GM18505 (cell line): ENCODE measurements at regions not wholly inside any gene's neighbourhood (a gene's known extent, or its start where the extent isn't known, plus 50 kb on each side); places are given as distances from the start of the nearest gene placed in this dataset.

ENCODE experiments used
- ATAC-seq: cut with Tn5 transposase; IDR thresholded peaks from one replicate; pipeline ENCODE4 v1.9.1; 2021; ENCODE audit not compliant: unreplicated experiment
- POLR2A ChIP-seq: IDR thresholded peaks from 4 replicates; pipeline ENCODE4 v1.6.1; 2011; ENCODE audit warnings: borderline replicate concordance; ENCODE audit not compliant: insufficient read depth, insufficient read length; ENCODE audit errors: extremely low read depth

DNA sequence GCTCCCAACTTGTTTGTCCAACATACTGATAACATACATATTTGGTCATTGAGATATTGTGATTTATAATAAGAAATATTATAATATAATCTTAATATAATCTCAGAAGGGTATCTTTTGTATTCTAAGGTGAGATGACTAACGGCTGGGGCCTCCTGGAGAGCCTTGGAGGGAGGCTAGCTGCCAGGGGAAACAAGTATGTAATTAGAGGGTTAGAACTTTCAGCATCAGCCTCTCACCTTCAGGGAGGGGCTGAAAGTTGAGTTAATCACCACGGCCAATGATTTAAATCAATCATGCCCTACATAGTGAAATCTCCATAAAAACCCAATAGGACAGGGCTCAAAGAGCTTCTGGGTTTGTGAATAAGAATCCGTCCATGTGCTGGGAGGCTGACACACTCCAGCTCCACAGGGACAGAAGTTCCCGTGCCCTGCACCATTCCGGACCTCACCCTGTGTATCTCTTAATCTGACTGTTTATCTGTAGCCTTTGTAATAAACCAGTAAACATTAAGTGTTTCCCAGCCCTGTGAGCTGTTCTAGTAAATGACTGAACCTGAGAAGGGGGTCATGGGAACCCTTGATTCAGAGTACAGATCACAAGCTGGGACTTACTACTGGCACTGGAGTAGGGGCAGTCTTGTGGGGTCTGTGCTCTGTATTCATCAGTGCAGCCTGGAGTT is 86.3 kb upstream of the STEAP1B start:
- ATAC-seq = no peak
- no peak for TF ChIP-seq POLR2A

DNA sequence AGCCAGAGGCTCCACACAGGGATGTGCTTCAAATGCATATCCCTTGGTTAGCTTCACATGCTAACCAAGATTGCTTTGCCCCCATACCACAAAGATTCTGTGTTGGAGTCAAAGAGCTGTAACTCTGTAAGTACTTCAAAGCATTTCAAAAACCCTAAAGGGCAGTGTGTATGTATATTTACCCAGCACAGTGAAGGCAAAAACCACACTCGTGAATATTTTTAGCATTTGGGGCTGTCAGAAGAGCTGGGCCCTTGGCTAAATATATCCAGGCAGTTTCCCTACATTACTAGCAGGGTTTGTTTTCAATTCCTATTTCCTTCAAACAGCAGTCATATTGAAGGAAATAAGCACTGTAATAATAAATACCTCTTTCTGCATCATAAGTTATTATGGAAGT is 84.2 kb upstream of the STEAP1B start:
- TF ChIP-seq POLR2A = no peak
- ATAC-seq = peak; percentile 71

DNA sequence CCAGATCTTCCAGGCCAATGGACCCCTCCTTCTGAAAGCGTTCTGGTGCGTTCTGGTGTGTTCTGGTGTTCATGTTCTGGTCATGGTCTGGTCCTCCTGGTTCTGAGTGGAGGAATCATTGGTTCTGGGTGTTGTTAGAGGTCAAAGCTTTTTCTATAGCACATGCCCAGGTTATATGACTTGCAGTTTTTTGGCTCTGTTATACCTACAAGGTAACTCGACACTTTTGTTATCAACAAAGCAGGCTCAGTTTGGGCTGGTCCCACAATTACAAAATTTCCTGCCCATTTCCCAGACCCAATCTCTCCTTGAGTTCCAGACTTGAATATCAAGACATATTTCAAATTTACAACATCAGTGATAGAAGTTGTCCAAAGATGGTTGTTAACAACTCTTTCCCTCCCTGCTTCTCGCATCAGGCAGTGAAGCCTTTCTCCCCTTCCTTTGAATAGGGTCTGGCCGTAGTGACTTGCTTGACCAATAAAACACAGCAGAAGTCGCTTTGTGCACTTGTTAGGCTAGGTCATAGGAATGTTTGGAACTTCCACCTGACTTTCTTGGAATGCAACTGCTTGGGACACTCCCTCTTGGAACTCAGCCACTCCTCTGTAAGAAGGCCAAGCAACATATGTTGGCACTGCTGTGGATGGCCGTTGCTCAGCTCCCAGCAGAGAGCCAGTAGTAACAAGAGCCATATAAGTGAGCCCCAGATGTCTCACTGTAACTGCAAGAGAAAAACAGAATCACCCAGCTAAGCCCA is 83.1 kb upstream of the STEAP1B start:
- no peak for ATAC-seq
- TF ChIP-seq POLR2A = no peak

DNA sequence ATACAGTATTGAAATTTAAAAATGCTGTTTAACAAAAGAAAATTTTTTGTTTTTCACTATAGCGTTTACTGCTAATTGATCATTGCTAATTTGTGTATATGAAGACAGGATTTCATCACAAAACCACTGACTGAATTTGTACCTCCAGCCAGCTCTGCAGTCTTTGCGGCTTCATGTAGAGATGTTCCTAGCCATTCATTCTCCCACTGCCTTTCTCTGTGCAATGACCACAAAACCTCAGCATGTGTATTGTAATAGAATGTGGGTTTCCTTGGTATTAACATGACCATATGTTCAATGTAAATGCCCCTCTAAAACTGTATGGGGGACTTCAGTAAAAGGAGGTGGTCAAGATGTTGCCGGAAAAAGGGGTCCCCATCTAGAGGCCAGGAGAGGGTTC is 81.1 kb upstream of the STEAP1B start:
- ATAC-seq = no peak
- TF ChIP-seq POLR2A = no peak

DNA sequence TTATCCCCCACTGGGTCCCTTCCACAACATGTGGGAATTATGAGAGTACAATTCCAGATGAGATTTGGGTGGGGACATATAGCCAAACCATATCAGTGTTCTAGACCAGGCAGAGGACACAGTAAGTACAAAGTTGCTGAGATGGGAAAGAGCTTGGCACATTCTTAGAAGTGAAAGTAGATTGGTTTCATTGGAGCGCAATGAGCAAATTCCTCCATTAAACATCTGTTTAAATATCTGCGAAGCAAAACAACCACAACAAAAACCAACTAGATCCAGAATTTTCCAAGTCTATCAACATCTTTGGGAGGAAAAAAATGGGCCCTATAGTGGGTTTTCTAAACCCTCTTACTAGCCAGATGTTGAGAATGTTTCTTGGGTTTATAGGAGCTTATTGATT is 80.0 kb upstream of the STEAP1B start:
- ATAC-seq = no peak
- no peak for TF ChIP-seq POLR2A

DNA sequence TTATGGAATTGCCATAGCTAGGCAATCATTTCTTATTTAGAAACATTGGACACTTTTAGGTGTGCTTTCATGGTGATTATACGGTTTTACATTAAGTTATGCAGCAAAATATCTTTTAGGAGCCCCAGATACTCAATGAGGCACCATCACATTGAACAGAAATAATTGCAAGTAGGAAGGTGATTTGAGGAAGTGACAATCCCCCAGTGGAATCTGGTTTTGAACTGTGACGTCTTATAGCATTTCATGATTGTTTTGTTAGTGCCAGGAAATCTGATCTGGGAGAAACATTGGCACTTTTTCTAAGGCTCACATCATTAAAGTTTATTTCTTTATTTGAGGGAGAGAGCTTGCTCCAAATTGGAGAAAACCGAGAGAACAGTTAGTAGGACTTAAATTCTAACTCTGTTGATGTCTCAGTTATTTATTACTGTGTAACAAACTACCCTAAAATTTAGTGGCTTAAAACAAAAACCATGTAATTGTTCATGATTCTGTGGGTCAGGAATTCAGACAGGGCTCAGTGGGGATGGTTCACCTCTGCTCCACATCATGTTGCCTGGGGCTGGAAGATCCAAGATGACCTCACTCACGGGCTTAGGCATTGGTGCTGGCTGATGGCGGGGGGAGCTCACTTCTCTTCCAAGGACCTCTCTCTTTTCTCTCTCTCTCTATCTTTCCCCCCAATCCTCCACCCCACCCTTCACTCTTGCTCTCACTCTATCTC is 78.2 kb upstream of the STEAP1B start:
- TF ChIP-seq POLR2A = no peak
- no peak for ATAC-seq

DNA sequence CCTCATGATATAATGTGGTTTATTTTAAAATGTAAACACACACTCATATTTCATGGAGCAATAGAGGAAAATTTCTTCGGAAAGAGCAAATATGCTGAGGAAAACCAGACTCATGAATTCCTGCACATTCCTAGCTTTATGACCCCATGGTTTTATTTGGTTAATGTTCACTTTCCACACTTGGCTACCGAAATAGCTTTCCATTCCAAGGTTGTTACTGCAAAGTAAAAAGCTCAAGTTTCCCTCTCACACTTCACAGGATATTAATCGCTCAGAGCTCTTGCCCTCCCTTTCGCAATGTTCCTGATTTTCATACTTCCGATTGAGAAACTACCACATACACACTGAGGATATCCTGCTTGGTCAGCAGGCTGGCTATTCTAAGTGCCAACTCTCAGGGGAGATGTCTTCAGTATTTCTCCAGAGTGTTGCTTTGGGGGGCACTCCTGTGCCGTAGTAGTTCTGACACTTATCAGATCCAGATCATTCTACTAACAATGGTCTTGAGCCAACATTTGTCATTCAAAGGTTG is 77.5 kb upstream of the STEAP1B start:
- no peak for ATAC-seq
- TF ChIP-seq POLR2A = no peak

DNA sequence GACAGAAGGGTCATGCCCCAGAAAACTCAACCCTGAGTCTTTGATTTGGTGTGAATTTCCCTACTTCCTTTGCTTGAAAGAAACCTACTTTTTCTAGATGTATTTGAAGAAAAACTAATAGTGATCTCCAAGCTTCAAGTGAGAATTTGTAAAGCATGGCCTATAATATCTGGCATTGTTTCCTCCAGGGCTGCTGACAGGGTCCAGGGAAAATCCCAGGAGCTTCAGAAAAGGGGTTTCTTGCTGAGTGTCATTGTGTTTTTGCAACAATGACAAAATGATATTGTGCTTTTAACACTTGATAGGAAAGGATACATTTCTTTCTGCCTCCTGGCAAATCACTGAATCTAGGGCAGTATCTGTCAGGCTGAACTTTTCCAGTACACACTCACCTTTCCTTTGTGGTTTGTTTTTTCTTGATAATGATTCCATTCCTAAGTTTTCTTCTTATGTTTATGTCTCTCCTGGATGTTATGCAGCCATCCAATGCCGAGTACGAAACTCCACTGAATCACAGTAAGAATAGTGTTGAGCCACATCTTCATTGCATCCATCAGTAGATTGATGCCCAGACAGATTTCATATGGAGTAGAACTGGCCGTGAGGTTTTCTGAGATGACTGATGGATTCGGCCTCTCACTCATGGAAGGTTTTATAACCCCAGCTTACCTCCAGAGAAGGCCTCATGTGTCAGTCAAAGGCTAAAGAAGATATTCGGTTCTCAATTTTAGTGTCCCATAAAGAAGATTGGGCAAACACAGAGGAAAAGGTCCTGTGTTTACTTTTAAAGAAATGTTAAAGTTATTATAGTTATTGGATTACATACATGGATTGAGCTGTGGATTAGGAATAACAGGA is 76.9 kb upstream of the STEAP1B start:
- TF ChIP-seq POLR2A = no peak
- ATAC-seq = no peak

DNA sequence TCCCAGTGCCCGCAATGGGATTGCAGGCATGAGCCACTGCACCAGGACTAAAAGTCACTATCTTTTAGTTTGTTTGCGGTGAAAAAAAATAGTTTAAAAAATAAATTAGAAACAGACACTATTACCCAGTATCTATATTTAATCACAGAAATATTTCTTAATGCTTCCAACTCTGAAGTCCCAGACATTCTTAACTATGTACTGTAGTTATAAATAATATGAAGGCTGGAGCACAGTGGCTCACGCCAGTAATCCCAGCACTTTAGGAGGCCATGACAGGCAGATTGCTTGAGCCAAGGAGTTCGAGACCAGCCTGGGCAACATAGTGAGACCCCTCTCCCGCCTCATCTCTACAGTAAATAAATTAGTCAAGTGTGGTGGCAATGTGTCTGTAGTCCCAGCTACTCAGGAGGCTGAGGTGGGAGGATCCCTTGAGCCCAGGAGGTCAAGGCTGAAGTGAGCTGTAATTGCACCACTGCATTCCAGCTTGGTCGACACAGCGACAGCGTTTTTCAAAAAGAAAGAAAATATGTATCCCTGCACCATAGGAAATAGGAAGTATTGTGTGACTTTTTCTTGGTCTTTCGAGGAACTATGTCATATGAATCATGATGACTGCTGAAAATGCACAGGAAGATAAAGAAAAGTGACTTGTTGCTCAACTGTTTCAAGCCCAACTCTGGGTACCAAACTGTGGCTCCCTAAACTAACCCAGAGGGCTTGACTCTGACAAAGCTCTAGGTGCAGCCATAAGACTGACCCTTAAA is 74.9 kb upstream of the STEAP1B start:
- no peak for ATAC-seq
- TF ChIP-seq POLR2A = no peak

DNA sequence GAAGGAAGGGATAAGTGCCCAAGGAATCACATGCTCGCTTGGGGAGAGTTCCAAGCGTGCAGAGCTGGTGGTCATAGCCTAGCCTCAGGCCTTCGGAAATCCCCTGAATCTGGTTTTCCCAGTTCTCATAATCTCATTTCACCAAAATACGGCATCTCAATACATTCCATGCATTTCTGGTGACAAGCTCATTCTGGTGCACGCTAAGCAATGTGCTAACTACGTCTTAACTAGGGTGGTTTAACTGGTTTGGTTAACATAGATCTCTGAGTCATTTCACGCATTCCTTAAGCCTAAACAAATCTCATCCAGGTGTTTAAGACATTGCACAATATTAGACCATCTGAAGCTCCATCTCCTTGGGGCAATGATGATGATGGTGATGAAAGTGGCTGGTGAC is 72.9 kb upstream of the STEAP1B start:
- ATAC-seq = no peak
- TF ChIP-seq POLR2A = no peak

DNA sequence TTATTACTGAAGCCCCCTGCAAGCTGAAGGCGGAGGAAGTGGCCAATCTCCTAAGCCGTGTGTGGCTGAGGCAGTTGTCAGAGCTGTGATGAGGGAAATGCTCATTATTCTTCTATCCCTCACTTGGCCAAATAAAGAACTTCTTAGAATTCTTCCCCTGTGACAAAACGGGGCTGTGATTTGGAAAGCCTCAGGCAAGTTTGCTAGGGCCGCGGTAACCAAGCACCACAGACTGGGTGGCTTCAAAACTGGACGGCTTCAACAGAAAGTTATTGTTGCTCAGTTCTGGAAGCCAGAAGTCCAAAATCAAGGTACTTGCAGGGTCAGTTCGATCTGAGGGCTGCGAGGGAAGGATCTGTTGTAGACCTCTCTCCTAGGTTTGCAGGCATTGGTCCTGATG is 72.3 kb upstream of the STEAP1B start:
- no peak for TF ChIP-seq POLR2A
- no peak for ATAC-seq

DNA sequence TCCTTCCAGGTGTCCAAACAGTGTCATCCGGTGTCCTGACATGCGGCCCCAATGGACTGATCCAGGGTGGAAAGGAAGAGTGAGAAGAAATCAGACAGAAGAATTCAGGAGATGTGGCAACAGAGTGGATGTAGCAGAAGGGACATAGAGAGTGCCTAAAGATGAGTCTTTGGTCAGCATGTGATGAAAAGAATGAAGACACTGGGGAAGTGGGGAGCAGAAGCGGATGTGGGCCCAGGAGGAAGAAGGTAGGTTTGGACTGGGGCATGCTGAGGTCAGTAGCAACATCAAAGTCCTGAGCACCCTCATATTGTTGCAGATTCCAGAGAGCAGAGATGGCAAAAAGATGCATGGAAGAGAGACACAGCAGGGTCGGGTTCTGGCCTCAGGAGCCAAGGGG is 71.8 kb upstream of the STEAP1B start:
- TF ChIP-seq POLR2A = no peak
- no peak for ATAC-seq
